WTC11 (cell line): ENCODE measurements at regions not wholly inside any gene's neighbourhood (a gene's known extent, or its start where the extent isn't known, plus 50 kb on each side); places are given as distances from the start of the nearest gene placed in this dataset.

Experiments
- ATAC-seq: fragments of 200-7000 bp; cut with Tn5 transposase; 2 replicates; pipeline ENCODE4 v1.10.0; 2021; ENCODE audit warnings: mild to moderate bottlenecking, moderate library complexity
- CTCF ChIA-PET: fragments of 300-600 bp; sonication (Branson Sonifier 250); formaldehyde crosslinking; loops from one replicate; lab custom pipeline; 2021; ENCODE audit warnings: antibody characterized with exemption; lab: Charles Lee
- POLR2A ChIA-PET: fragments of 350-600 bp; sonication (Branson Sonifier 250); formaldehyde crosslinking; loops from one replicate; lab custom pipeline; 2021; ENCODE audit warnings: antibody characterized with exemption; lab: Charles Lee
- DNase-seq: peaks from one replicate; pipeline ENCODE4 v3.0.0; 2021; ENCODE audit warnings: low spot score
- H3K27ac Mint-ChIP-seq: 2 replicates; pipeline ENCODE4 v1.8.0; 2021; ENCODE audit warnings: mixed read lengths
- H3K27me3 Mint-ChIP-seq: 2 replicates; pipeline ENCODE4 v1.8.0; 2021; ENCODE audit warnings: low read depth, mild to moderate bottlenecking, moderate library complexity, mixed read lengths
- H3K36me3 Mint-ChIP-seq: 2 replicates; pipeline ENCODE4 v1.8.0; 2021; ENCODE audit warnings: mixed read lengths
- H3K4me1 Mint-ChIP-seq: 2 replicates; pipeline ENCODE4 v1.8.0; 2022; ENCODE audit warnings: mixed read lengths
- H3K4me3 Mint-ChIP-seq: 2 replicates; pipeline ENCODE4 v1.8.0; 2021; ENCODE audit warnings: mild to moderate bottlenecking, moderate library complexity, mixed read lengths
- H3K9me3 Mint-ChIP-seq: 2 replicates; pipeline ENCODE4 v1.8.0; 2021; ENCODE audit warnings: mixed read lengths
- CBFB ChIP-seq: sonication (generic); formaldehyde crosslinking; IDR thresholded peaks from 2 replicates; pipeline ENCODE4 v1.8.1; 2022; ENCODE audit warnings: mild to moderate bottlenecking, low read depth, missing genetic modification reagents
- FOXJ3 ChIP-seq: sonication (generic); formaldehyde crosslinking; IDR thresholded peaks from 2 replicates; pipeline ENCODE4 v1.9.0; 2021; ENCODE audit warnings: missing genetic modification reagents, mild to moderate bottlenecking, borderline replicate concordance
- FOXP1 ChIP-seq: sonication (generic); formaldehyde crosslinking; IDR thresholded peaks from 2 replicates; pipeline ENCODE4 v1.8.0; 2022; ENCODE audit warnings: missing genetic modification reagents, mild to moderate bottlenecking, moderate library complexity, borderline replicate concordance
- GABPB1 ChIP-seq: sonication (generic); formaldehyde crosslinking; IDR thresholded peaks from 2 replicates; pipeline ENCODE4 v1.8.1; 2023; ENCODE audit warnings: mild to moderate bottlenecking, missing genetic modification reagents
- GRHL2 ChIP-seq: fragments of 250-450 bp; sonication (Bioruptor Pico); IDR thresholded peaks from 2 replicates; pipeline ENCODE4 v1.8.0; 2022; ENCODE audit warnings: mild to moderate bottlenecking, moderate library complexity; ENCODE audit not compliant: insufficient replicate concordance, severe bottlenecking
- GTF2I ChIP-seq: fragments of 250-450 bp; sonication (Bioruptor Pico); conservative IDR thresholded peaks from 2 replicates; pipeline ENCODE4 v1.4.0; 2021; ENCODE audit warnings: mild to moderate bottlenecking
- HMGA2 ChIP-seq: fragments of 250-450 bp; sonication (Bioruptor Pico); IDR thresholded peaks from 2 replicates; pipeline ENCODE4 v1.4.0; 2021; ENCODE audit warnings: mild to moderate bottlenecking, moderate library complexity
- NFE2L1 ChIP-seq: sonication (generic); formaldehyde crosslinking; IDR thresholded peaks from 2 replicates; pipeline ENCODE4 v1.8.1; 2023; ENCODE audit warnings: missing genetic modification reagents
- OVOL2 ChIP-seq: fragments of 250-450 bp; sonication (Bioruptor Pico); IDR thresholded peaks from 2 replicates; pipeline ENCODE4 v1.9.0; 2021; ENCODE audit warnings: mild to moderate bottlenecking, borderline replicate concordance
- ZBTB21 ChIP-seq: sonication (generic); formaldehyde crosslinking; IDR thresholded peaks from 2 replicates; pipeline ENCODE4 v1.8.1; 2023; ENCODE audit warnings: mild to moderate bottlenecking, missing genetic modification reagents, borderline replicate concordance
- ZNF121 ChIP-seq: sonication (generic); formaldehyde crosslinking; IDR thresholded peaks from 2 replicates; pipeline ENCODE4 v1.8.0; 2023; ENCODE audit warnings: missing genetic modification reagents
- ZNF671 ChIP-seq: fragments of 250-450 bp; sonication (Bioruptor Pico); IDR thresholded peaks from 2 replicates; pipeline ENCODE4 v1.8.0; 2021; ENCODE audit warnings: mild to moderate bottlenecking
- TF ChIP-seq, protein P1 (sequence below): sonication (generic); formaldehyde crosslinking; IDR thresholded peaks from 2 replicates; pipeline ENCODE4 v1.8.1; 2023; ENCODE audit warnings: mild to moderate bottlenecking, missing genetic modification reagents, moderate library complexity
- TF ChIP-seq, protein P2 (sequence below): fragments of 200-600 bp; IDR thresholded peaks from 2 replicates; pipeline ENCODE4 v1.8.0; 2022; ENCODE audit warnings: antibody characterized with exemption
- TF ChIP-seq, protein P3 (sequence below): fragments of 250-450 bp; sonication (Bioruptor Pico); conservative IDR thresholded peaks from 2 replicates; pipeline ENCODE4 v1.9.0; 2021; ENCODE audit warnings: mild to moderate bottlenecking
- TF ChIP-seq, protein P4 (sequence below): fragments of 250-450 bp; sonication (Bioruptor Pico); IDR thresholded peaks from 2 replicates; pipeline ENCODE4 v1.9.0; 2021; ENCODE audit warnings: moderate library complexity, mild to moderate bottlenecking, inconsistent platforms, borderline replicate concordance
- TF ChIP-seq, protein P5 (sequence below): fragments of 250-450 bp; sonication (Bioruptor Pico); IDR thresholded peaks from 2 replicates; pipeline ENCODE4 v2.1.2; 2022; ENCODE audit warnings: mild to moderate bottlenecking, moderate library complexity
- TF ChIP-seq, protein P6 (sequence below): sonication (generic); formaldehyde crosslinking; IDR thresholded peaks from 2 replicates; pipeline ENCODE4 v1.8.0; 2022; ENCODE audit warnings: mild to moderate bottlenecking, missing genetic modification reagents

DNA sequence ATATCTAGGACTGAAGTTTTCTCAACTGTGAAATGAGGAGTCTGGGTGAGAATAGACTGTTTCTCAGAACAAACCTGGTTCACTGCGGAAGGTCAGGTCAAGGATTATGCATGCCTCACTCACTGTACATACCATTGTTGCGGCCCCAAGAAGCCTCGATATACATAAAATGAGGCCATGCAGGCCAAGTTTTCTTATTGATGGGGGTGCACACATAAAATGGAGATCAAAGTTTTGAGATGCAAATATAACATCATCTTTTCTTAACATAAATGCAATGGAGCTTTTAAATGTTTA, 1366.1 kb upstream of the CELF4 start:
- ATAC-seq (peak; percentile 52), DNase-seq (no peak)
- ChIA-PET POLR2A (no interaction called here), CTCF (interaction anchor here (0.6 kb wide), 1 partner anchor 646 kb away, joined by 3 read pairs; no protein-coding TSS in a partner anchor)
- TF ChIP-seq, protein P1, sequence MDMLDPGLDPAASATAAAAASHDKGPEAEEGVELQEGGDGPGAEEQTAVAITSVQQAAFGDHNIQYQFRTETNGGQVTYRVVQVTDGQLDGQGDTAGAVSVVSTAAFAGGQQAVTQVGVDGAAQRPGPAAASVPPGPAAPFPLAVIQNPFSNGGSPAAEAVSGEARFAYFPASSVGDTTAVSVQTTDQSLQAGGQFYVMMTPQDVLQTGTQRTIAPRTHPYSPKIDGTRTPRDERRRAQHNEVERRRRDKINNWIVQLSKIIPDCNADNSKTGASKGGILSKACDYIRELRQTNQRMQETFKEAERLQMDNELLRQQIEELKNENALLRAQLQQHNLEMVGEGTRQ (CRISPR knock-in tag): no peak
- TF ChIP-seq, protein P2, sequence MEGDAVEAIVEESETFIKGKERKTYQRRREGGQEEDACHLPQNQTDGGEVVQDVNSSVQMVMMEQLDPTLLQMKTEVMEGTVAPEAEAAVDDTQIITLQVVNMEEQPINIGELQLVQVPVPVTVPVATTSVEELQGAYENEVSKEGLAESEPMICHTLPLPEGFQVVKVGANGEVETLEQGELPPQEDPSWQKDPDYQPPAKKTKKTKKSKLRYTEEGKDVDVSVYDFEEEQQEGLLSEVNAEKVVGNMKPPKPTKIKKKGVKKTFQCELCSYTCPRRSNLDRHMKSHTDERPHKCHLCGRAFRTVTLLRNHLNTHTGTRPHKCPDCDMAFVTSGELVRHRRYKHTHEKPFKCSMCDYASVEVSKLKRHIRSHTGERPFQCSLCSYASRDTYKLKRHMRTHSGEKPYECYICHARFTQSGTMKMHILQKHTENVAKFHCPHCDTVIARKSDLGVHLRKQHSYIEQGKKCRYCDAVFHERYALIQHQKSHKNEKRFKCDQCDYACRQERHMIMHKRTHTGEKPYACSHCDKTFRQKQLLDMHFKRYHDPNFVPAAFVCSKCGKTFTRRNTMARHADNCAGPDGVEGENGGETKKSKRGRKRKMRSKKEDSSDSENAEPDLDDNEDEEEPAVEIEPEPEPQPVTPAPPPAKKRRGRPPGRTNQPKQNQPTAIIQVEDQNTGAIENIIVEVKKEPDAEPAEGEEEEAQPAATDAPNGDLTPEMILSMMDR: no peak
- TF ChIP-seq ZNF671 (CRISPR knock-in tag) (no peak), OVOL2 (CRISPR knock-in tag) (no peak), ZNF121 (CRISPR knock-in tag) (no peak), HMGA2 (CRISPR knock-in tag) (no peak), GTF2I (no peak), FOXP1 (CRISPR knock-in tag) (no peak), NFE2L1 (CRISPR knock-in tag) (no peak), ZBTB21 (CRISPR knock-in tag) (no peak), GRHL2 (CRISPR knock-in tag) (no peak), GABPB1 (CRISPR knock-in tag) (no peak), FOXJ3 (CRISPR knock-in tag) (no peak), CBFB (CRISPR knock-in tag) (no peak)
- TF ChIP-seq, protein P3, sequence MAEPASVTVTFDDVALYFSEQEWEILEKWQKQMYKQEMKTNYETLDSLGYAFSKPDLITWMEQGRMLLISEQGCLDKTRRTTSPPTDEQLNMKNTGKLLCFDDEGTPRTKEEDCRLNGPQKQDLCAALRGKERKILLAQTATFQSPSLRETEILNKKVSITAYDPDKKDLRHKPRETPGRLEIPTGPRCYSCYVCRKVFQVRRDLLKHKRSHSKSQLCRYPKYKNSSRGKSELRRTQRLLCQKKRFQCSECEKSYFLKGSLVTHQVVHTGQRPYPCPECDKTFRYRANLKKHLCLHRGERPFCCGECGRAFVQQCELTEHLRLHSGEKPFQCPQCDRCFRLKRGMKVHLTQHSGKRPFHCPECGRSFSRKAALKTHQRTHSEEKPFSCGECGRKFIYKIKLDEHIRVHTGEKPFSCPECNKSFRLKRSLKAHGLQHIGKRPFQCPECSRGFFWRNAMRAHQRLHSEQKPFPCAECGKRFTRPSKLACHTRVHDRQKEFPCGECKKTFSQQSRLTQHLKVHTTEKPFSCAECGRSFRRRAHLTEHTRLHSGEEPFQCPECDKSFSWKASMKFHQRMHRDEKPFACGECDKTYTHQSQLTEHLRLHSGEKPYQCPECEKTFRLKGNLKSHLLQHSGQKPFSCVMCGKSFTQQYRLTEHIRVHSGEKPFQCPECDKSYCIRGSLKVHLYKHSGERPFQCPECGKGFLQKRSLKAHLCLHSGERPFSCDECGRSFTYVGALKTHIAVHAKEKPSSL (CRISPR knock-in tag): no peak
- TF ChIP-seq, protein P4, sequence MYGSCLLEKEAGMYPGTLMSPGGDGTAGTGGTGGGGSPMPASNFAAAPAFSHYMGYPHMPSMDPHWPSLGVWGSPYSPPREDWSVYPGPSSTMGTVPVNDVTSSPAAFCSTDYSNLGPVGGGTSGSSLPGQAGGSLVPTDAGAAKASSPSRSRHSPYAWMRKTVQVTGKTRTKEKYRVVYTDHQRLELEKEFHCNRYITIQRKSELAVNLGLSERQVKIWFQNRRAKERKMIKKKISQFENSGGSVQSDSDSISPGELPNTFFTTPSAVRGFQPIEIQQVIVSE (CRISPR knock-in tag): no peak
- TF ChIP-seq, protein P5, sequence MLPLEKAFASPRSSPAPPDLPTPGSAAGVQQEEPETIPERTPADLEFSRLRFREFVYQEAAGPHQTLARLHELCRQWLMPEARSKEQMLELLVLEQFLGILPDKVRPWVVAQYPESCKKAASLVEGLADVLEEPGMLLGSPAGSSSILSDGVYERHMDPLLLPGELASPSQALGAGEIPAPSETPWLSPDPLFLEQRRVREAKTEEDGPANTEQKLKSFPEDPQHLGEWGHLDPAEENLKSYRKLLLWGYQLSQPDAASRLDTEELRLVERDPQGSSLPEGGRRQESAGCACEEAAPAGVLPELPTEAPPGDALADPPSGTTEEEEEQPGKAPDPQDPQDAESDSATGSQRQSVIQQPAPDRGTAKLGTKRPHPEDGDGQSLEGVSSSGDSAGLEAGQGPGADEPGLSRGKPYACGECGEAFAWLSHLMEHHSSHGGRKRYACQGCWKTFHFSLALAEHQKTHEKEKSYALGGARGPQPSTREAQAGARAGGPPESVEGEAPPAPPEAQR (CRISPR knock-in tag): no peak
- TF ChIP-seq, protein P6, sequence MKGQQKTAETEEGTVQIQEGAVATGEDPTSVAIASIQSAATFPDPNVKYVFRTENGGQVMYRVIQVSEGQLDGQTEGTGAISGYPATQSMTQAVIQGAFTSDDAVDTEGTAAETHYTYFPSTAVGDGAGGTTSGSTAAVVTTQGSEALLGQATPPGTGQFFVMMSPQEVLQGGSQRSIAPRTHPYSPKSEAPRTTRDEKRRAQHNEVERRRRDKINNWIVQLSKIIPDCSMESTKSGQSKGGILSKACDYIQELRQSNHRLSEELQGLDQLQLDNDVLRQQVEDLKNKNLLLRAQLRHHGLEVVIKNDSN (CRISPR knock-in tag): no peak
- no peak overlapping the region for H3K4me3 Mint-ChIP-seq
- peaks cover 9% of the 10 kb centered on the region; the same call in 1 of the 2 replicates for H3K9me3 Mint-ChIP-seq
- no peaks in the 10 kb centered on the region for H3K27me3 Mint-ChIP-seq
- peaks cover 51% of the 10 kb centered on the region for H3K4me1 Mint-ChIP-seq
- H3K27ac Mint-ChIP-seq: peak overlapping the region; percentile 75
- peaks cover 3% of the 10 kb centered on the region; the same call in 1 of the 2 replicates for H3K36me3 Mint-ChIP-seq
